Fibroblast of villous mesenchyme (primary cell): ENCODE measurements at regions not wholly inside any gene's neighbourhood (a gene's known extent, or its start where the extent isn't known, plus 50 kb on each side); places are given as distances from the start of the nearest gene placed in this dataset.

Experiments
- DNase-seq: peaks from one replicate; pipeline ENCODE4 v3.0.0-alpha.2; 2010; ENCODE audit warnings: low read depth
- H3K4me3 ChIP-seq: 2 replicates; pipeline ENCODE4 v1.5.1; 2011; ENCODE audit warnings: low read depth, mild to moderate bottlenecking, low read length
- TF ChIP-seq, protein P1 (sequence below): IDR thresholded peaks from 2 replicates; pipeline ENCODE4 v1.5.1; 2012; ENCODE audit warnings: low read depth, mild to moderate bottlenecking, low read length; ENCODE audit not compliant: insufficient read depth

DNA sequence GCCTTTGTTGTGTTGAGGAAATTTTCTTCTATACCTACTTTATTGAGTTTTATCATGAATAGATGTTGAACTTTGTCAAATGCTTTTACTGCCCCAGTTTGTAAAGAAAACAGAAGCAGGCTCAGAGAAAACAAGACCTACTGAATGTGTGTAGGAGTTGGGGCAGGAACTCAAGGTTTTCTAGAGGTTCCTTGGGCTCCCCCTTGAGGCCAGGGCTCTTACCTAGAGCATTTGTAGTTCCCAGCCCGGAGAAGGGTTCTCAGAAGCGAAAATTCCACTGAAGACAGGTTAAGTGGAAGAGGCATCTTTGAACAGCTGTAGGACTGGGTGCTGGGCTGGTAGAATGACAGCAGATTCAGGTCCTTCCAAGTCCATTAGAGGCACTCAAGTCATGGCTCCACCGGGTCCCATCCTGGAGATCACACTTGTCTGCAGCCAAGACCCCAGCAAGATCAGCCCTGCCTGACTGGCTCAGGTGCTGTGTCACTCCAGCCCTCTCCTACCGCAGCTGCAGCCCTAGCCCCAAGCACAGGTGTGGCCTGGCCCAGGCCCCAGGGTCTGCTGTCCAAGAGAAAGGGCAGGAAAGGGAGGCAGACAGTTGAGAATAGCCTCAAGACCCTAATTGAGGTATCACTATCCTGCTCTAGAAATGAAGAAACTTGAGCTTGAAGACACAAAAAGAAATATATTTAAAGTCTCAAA, 425.5 kb downstream of the PCDH20 start:
- no peak for DNase-seq
- H3K4me3 ChIP-seq, result no peak overlapping the region
- TF ChIP-seq, protein P1, sequence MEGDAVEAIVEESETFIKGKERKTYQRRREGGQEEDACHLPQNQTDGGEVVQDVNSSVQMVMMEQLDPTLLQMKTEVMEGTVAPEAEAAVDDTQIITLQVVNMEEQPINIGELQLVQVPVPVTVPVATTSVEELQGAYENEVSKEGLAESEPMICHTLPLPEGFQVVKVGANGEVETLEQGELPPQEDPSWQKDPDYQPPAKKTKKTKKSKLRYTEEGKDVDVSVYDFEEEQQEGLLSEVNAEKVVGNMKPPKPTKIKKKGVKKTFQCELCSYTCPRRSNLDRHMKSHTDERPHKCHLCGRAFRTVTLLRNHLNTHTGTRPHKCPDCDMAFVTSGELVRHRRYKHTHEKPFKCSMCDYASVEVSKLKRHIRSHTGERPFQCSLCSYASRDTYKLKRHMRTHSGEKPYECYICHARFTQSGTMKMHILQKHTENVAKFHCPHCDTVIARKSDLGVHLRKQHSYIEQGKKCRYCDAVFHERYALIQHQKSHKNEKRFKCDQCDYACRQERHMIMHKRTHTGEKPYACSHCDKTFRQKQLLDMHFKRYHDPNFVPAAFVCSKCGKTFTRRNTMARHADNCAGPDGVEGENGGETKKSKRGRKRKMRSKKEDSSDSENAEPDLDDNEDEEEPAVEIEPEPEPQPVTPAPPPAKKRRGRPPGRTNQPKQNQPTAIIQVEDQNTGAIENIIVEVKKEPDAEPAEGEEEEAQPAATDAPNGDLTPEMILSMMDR, result no peak

DNA sequence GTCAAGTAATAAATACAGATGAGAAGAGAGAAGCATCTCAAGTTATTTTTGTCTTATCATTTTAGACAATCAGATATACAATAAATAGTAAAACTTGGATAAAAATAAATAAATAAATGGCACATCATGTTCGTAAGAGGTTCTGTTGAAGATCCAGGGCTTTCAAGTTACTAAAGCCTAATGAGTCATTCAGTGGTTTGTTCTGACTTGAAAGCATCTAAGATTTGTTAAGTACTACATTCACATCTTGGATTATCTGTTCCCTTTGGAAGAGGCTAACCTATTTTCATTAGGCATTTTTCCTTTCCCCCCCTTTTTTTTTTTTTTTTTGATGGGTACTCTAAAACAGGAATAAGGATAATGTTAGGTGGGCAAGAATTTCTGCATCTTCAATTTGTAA, 429.3 kb downstream of the PCDH20 start:
- DNase-seq, result no peak
- TF ChIP-seq, protein P1, result no peak
- no peak overlapping the region for H3K4me3 ChIP-seq

DNA sequence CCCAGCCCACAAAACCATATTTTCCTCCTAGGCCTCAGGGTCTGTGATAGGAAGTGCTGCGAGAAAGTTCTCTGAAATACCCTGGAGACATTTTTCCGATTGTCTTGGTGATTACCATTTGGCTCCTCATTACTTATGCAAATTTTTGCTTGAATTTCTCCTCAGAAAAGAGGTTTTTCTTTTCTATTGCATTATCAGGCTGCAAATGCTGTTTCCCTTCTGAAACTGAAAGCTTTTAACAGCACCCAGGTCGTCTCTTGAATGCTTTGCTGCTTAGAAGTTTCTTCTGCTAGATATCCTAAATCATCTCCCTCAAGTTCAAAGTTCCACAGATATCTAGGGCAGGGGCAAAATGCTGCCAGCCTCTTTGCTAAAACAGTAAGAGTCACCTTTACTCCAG, 434.2 kb downstream of the PCDH20 start:
- TF ChIP-seq, protein P1, result no peak
- no peak overlapping the region for H3K4me3 ChIP-seq
- DNase-seq, result no peak

DNA sequence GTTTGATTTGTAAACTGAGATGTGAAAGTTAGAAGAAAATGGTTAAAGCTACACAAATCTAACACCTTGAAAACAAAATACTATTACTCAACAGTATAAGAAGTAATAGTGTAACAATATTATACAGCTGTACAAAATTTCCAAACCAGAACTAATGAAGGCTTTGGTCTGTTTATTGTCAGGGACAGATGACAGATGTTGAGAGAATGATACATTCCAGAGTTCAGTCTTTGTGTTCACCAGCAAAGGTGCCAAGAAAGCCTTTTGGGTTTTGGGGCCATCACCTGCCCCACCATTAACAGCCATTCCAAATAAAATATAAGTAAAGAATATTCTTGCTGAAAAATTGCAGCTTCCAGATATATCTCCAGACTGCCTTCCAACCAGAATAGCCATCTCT, 439.3 kb downstream of the PCDH20 start:
- TF ChIP-seq, protein P1, result no peak
- no peak overlapping the region for H3K4me3 ChIP-seq
- no peak for DNase-seq

DNA sequence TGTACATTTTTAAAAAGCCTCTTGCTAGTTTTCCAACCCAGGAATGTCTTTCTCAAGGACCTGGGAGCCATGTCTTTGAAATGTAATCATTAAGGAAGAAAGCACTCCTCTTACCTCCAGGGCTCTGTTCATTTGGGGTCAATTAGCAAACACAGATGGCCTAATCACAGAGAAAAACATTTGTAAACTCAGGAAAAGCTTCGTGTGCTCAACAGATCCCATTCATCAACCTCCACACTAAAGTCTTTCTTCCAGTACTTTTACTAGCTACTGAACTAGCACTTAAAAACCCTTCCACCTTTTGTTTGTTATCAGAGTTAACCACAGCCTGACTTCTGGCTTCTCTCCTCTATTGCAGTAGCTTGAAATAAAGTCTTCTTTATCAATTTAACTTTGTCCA, 441.4 kb downstream of the PCDH20 start:
- DNase-seq, result no peak
- H3K4me3 ChIP-seq, result no peak overlapping the region
- TF ChIP-seq, protein P1, result no peak

DNA sequence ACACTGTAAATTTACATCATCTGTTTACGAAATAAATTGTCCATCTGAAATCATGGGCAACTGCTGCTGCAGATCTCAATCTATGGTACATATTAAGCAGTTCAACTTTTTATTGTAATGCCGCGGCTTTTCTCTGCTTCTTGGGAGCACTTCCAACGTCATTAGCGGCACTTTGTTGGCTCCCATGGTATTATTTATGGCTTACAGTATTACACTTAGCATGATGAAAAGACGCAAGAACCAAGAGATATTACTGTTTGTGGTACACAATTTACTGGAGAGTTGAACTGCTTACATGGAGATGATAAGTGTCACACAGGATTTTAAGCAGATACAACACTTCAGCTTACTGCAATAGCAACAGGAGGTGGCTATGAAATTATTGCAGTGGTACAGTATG, 442.1 kb downstream of the PCDH20 start:
- DNase-seq, result no peak
- no peak overlapping the region for H3K4me3 ChIP-seq
- TF ChIP-seq, protein P1, result no peak

DNA sequence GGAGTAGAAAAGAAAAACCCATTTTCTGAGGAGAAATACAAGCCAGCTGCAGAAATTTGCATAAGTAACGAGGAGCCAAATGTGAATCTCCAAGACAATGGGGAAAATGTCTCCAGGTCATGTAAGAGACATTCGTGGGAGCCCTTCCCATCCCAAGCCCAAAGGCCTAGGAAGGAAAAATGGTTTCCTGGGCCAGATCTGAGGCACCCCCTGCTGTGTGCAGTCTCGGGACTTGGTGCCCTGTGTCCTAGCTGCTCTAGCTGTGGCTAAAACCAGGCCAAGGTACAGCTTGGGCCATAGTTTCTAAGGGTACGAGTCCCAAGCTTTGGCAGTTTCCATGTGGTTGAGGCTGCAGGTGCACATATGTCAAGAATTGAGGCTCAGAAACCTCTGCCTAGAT, 444.9 kb downstream of the PCDH20 start:
- TF ChIP-seq, protein P1, result no peak
- H3K4me3 ChIP-seq, result no peak overlapping the region
- no peak for DNase-seq
